ENCODE measurements at regions not wholly inside any gene's neighbourhood (a gene's known extent, or its start where the extent isn't known, plus 50 kb on each side); places are given as distances from the start of the nearest gene placed in this dataset.

DNA sequence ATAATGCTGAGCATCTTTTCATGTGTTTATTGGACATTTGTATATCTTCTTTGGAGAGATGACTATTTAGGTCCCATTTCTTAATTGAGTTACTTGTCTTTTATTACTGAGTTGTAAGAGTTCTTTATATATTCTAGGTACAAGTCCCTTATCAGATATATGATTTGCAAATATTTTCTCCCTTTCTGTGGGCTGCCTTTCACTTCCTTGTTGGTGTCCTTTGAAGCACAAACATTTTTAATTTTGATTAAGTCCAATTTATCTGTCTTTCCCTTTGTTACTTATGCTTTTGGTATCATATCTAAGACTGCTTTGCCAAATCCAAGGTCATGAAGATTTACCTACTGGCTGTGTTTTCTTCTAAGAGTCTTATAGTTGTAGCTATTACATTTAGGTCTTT is 113.2 kb downstream of the HNRNPD start:
- no peak for TF ChIP-seq CTCF (conservative IDR thresholded peaks at IDR 0.05 in 1 of 2, IDR thresholded peaks at IDR 0.05 in 1 of 2; ENCODE audit: low read depth in 1 of 2, low read length in 2 of 2)
- TF ChIP-seq EZH2 (IDR thresholded peaks at IDR 0.05; ENCODE audit: low read length, missing control alignments), result no peak
